NOMO-1 (cell line): ENCODE measurements at regions not wholly inside any gene's neighbourhood (a gene's known extent, or its start where the extent isn't known, plus 50 kb on each side); places are given as distances from the start of the nearest gene placed in this dataset.
"Not testable (repeated sequence)": the region's sequence is repeated elsewhere in the genome, so short reads cannot be mapped to it uniquely, and the experiment has no call there.

ENCODE experiments used
- DNase-seq, 2 experiments: peaks; one replicate each; lab custom pipeline; 2025; ENCODE audit not compliant: unreplicated experiment in 2 of 2; lab: John Stamatoyannopoulos, UW

GRCh38 chrX:66915893-66916292, 277.0 kb upstream of the EDA2R start:
- DNase-seq, result no peak

DNA sequence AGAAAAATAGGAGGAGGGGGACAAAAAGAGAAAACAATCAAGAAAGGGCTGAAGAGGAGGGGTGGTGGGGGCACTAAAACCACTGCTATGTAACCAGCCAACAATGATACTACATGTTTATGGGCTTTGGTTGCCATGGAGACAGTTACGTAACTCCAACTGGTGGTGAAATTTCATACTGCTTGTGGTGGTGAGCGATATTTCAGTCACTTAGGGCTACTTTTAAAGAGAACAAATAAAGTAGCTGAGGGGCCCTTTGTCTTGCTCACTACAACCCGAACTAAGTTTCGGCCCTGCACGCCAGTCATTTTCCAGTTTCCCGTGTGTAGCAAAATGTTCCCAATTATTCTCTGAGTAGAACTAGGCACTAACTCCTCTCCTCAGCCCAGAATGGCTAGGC, 275.2 kb upstream of the EDA2R start:
- peak; percentile 70 to 90 for DNase-seq

GRCh38 chrX:66912417-66912816, 273.5 kb upstream of the EDA2R start:
- no peak for DNase-seq

DNA sequence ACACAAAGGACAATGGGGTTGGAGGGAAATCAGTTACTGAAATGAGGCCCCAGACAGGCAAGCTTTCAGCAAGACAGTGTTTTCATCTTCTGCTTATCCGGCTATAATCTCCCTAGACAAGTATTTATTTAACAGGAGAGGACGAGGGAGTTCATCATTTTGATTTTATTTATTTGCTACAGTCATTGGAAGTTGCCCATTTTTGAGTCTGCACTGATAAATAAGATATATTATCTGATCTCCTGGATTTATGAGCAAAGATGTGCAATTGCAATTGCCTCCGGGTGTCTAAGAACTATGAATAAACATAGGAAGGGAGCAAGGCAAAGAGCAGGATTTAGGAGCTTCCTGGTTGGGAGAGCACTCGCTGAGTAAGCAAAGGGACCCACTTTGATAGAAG, 263.2 kb upstream of the EDA2R start:
- no peak for DNase-seq

- no peak for DNase-seq
Measured at GRCh38 chrX:66900886-66901285, 262.0 kb upstream of the EDA2R start.

DNA sequence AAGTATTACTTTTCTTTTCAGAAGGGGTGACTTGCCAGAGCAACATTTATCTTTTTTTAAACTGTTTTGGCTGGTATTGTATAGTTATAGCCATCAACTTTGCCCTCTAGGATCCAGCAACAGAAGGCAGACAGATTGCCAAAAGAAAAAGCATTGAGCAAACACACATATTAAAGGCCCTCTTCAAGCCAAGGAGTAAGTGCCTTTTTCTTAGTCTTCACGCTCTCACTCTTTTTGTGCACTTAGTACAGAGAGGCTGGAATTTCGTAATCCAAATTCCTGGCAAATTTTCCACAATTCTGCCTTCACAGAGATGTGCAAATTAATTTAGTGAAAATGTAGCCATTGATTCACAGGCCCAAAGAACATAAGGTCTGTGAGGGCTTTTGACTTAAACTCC, 253.1 kb upstream of the EDA2R start:
- no peak for DNase-seq

DNA sequence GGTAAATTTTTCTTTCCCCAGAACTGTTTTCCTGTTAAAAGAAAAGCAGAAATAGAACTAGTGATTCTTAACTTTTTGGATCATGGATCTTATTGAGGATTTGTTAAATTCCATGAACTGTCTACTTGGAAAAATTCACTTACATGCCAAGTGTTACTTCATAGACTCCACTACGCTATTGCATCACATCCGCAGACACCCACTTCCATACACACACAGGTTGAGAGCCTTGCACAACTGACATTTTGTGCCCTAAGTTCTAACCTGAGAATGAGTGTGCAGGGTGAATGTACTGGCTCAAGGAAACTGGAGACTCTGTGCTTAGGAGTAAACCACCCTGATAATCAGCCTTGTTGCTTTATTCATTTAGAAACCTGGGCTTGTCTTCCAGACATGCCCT, 250.5 kb upstream of the EDA2R start:
- no peak for DNase-seq

DNA sequence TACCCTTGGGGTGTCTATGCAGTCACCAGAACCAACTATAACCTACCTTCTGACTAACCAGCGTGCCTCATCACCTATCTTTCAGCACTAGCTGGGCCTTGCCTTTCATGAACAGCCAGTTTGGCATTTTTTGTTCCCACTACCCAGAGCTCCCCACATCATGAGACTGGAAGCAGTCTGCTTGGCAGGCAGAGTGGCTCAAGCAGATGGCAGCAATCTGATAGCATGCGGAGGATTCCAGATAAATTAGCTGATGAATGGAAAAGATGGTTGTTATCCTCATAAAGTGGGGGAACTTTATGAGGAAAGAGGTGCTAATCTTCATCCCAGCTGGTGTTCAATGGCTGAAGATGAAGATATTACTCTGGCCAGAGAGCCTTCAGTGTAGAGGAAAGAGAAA, 243.2 kb upstream of the EDA2R start:
- no peak for DNase-seq

DNA sequence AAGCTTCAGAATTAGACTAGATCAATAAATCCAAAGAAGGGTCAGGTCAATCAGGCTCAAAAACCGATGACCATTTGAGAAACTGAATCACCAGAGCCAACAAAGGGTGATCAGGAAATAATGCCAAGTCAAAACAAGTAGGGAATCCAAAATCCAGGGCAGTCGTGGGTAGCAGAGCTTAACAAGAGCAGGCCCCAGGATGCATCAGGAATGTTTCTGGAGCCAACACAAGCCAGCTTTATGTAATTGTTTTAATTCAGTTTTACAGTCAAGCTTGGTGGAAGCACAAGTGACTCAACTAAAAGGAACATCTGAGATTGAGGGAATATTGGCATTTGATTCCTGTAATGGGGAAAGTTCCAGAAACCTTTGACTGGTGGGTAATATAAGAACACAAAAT, 237.9 kb upstream of the EDA2R start:
- DNase-seq, result no peak

DNA sequence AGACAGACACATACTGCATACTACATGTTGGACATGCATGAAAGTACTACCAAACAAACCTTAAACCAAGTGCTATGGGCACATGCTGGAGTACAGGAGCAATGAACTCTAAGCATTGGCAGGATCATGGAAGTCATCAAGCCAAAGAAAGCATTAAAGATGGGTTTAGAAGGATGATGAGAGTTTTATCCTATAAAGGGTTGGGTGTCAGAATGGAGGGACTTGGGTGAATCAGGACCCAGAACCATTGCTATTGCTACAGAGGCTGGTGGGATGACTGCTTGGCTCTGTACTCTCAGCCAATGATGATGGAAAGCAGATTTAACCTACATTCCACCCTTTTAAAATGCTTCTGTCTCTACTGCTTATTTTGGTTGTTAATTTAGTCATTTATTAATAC, 233.9 kb upstream of the EDA2R start:
- no peak for DNase-seq

DNA sequence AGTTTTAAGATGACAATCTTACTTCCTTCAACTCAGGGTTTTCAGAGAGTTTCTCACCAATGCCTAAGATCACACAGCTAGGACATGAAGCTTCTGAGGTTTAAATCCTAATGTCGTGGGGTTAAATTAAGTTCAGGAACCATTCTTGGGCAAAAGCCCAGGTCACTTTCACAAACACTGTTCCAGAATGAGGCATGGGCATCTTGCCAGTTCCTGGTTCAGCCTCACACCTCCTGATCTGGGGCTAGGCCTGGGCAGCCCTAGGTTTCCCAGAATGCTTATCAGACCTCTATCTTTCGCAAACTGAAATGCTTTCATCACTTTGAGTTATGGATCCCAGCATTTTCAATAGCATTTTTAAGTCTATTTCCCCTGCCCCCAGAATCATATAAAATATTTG, 224.8 kb upstream of the EDA2R start:
- DNase-seq, result no peak

DNA sequence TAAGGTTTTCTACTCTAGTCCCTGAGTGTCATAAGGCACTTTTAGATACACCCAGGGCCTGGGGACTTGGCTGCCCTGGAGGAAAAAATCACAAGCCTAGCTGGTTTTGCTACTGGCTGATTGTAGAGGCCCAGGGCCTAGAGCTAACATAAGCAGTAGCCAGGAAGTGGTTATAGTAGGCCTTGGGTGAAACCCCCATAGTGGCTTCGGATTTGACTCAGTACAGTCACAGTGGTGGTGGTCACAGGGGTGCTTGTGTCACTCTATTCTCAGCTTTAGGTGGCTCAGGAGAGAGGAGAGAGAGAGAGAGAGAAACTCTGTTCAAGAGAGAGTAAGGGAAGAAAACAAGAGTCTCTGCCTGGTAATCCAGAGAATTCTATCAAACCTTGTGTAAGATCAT, 194.5 kb upstream of the EDA2R start:
- DNase-seq, result no peak

DNA sequence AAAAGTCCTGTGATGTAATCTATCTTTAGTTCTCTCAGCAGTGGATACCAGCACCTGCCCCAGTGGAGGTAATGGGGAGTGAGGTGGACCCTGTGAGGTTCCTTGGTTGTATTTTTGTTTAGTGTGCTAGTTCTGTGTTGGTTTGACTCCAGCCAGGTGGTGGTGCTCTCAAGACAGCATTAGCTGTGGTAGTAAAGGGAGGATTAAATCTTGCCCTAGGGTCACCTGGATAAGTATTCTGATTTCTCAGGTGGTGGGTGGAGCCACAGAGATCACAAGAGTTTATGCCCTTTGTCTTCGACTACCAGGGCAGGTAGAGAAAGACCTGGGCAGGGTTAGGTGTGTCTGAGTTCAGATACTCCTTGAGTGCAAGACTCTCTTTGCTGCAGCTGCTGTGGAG, 176.3 kb upstream of the EDA2R start:
- no peak for DNase-seq

GRCh38 chrX:66794514-66794913, 155.6 kb upstream of the EDA2R start:
- DNase-seq, result not testable (repeated sequence)

- no peak for DNase-seq
Measured at GRCh38 chrX:66766318-66766717, 127.4 kb upstream of the EDA2R start.

DNA sequence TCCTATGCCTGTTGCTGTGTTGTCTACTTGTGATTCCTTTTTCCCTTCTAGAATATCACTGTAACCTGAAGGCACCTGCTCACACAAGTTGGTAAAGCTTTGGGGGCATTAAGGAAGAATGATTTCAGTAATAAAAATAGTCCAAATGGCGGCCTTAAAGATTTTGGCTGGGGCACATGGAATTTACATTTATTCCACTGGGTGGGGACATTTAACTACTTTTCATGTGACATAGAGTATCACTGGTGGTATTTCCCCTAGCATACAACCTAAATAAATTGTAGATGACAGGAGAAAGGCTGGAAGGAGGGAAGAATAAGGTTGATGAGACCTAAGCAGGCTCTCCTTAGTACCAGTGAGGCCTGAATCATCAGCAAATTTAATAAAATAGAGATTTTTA, 121.8 kb upstream of the EDA2R start:
- peak in 1 of 2 experiments; percentile 8 for DNase-seq

- DNase-seq, result no peak
Measured at GRCh38 chrX:66756717-66757116, 117.8 kb upstream of the EDA2R start.

DNA sequence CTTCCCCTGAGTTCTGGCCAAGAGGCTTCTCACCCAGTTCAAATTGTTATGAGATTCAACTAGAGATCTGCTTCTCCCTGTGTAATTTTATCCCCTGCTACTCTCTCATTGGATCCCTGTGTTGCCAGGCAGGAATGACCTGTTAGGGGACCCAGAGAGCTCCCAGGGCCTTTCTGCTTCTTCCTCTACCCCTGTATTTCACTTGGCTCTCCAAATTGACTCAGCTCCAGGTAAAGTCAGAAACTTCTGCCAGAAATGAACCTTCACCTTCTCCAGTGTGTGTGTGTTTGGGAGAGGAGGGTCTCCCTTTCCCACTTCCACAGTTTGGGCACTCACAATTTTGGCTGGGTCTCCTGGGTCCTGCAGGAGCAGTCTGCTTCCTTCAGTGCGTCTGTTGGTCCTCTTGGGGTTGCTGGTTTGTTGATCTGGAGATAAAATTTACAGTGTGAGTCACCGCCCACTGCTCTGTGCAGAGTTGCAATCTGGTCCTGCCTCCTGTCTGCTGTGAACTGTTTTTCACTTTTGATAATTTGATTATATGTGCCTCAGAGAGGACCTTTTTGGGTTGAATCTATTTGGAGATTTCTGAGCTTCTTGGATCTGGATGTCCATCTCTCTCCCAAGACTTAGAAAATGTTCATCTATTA, 112.4 kb upstream of the EDA2R start:
- DNase-seq, result no peak

GRCh38 chrX:66744519-66744918, 105.6 kb upstream of the EDA2R start:
- not testable (repeated sequence) for DNase-seq

GRCh38 chrX:66731398-66731797, 92.5 kb upstream of the EDA2R start:
- peak in 1 of 2 experiments; percentile 39 for DNase-seq

DNA sequence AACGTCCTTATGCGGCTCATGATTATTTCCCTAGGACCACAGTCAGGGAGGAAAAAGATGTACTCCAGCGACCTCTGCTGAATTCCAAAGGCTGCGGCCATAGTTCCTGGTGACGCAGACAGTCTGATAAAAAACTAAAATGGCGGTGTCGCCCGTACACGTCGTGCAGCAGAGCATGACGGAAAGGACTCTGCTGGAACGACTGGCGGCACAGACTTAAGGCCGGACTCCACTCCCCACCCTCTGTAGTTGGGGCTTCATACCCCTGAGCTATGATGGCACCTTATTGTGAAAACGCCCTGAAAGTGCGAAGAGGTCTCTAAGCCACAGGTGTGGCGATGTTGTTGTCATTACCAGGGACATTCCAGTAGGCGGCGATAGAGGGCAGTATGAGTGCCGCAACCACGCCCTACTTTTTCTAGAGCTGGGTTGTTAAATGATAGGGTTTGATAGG, 90.0 kb upstream of the EDA2R start:
- peak; percentile 47 to 63 for DNase-seq

DNA sequence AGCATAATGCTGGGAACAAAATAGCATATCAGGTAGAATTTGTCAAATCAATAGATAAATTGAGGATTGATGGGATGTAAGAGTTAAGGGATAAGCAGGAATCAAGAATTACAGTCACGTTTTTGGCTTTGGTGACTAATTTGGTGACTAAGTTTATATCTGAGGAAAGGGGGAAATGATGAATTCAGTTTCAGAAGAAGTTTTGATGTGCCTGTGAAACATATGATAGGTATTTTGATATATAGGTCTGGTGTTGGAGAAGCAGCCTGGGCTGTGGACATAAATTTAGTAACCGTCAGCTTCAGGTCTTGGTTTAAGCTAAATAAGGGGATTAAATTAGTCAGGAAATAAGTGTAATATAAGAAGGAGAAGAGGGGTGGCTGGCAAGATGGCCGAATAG, 79.0 kb upstream of the EDA2R start:
- no peak for DNase-seq
